ENCODE measurements at regions not wholly inside any gene's neighbourhood (a gene's known extent, or its start where the extent isn't known, plus 50 kb on each side); places are given as distances from the start of the nearest gene placed in this dataset.
A peak's percentile ranks its signal among the peaks of the same experiment; 100 is the strongest.

- no peak for DNase-seq (ENCODE audit: low spot score)
- TF ChIP-seq CTCF (IDR thresholded peaks at IDR 0.05), result no peak
- no peaks in the 10 kb centered on the region for H3K9me3 Mint-ChIP-seq (ENCODE audit: low read depth)
- no peaks in the 10 kb centered on the region for H3K27me3 Mint-ChIP-seq (ENCODE audit: low read depth)
- H3K36me3 Mint-ChIP-seq (ENCODE audit: low read depth), result no peaks in the 10 kb centered on the region
- H3K4me1 Mint-ChIP-seq (ENCODE audit: low read depth), result peaks cover 37% of the 10 kb centered on the region
- H3K27ac Mint-ChIP-seq (ENCODE audit: unreplicated experiment), result no peak overlapping the region
- H3K4me3 Mint-ChIP-seq (ENCODE audit: unreplicated experiment), result no peak overlapping the region
Measured at GRCh38 chr2:107588181-107588580, 238.5 kb upstream of the RGPD4 start.

- DNase-seq (ENCODE audit: low spot score), result no peak
- TF ChIP-seq CTCF (IDR thresholded peaks at IDR 0.05), result no peak
- no peak overlapping the region for H3K27ac Mint-ChIP-seq (ENCODE audit: unreplicated experiment)
- no peaks in the 10 kb centered on the region for H3K9me3 Mint-ChIP-seq (ENCODE audit: low read depth)
- peaks cover 37% of the 10 kb centered on the region for H3K4me1 Mint-ChIP-seq (ENCODE audit: low read depth)
- H3K27me3 Mint-ChIP-seq (ENCODE audit: low read depth), result no peaks in the 10 kb centered on the region
- no peaks in the 10 kb centered on the region for H3K36me3 Mint-ChIP-seq (ENCODE audit: low read depth)
- H3K4me3 Mint-ChIP-seq (ENCODE audit: unreplicated experiment), result no peak overlapping the region
Measured at GRCh38 chr2:107589079-107589491, 237.6 kb upstream of the RGPD4 start.

- no peak for DNase-seq (ENCODE audit: low spot score)
- Mint-ChIP-seq H3K27me3 (ENCODE audit: low read depth) (no peaks in the 10 kb centered on the region), H3K4me3 (ENCODE audit: unreplicated experiment) (no peak overlapping the region), H3K9me3 (ENCODE audit: low read depth) (no peaks in the 10 kb centered on the region), H3K4me1 (ENCODE audit: low read depth) (peaks cover 29% of the 10 kb centered on the region), H3K36me3 (ENCODE audit: low read depth) (no peaks in the 10 kb centered on the region), H3K27ac (ENCODE audit: unreplicated experiment) (peak overlapping the region; percentile 53)
- no peak for TF ChIP-seq CTCF (IDR thresholded peaks at IDR 0.05)
Measured at GRCh38 chr2:107591561-107592279, 235.0 kb upstream of the RGPD4 start.

GRCh38 chr2:107592280-107592624 is 234.4 kb upstream of the RGPD4 start:
- H3K36me3 Mint-ChIP-seq (ENCODE audit: low read depth), result no peaks in the 10 kb centered on the region
- H3K4me3 Mint-ChIP-seq (ENCODE audit: unreplicated experiment), result no peak overlapping the region
- H3K9me3 Mint-ChIP-seq (ENCODE audit: low read depth), result no peaks in the 10 kb centered on the region
- peaks cover 29% of the 10 kb centered on the region for H3K4me1 Mint-ChIP-seq (ENCODE audit: low read depth)
- peak overlapping the region; percentile 53 for H3K27ac Mint-ChIP-seq (ENCODE audit: unreplicated experiment)
- TF ChIP-seq CTCF (IDR thresholded peaks at IDR 0.05), result no peak
- DNase-seq (ENCODE audit: low spot score), result no peak
- no peaks in the 10 kb centered on the region for H3K27me3 Mint-ChIP-seq (ENCODE audit: low read depth)

- no peaks in the 10 kb centered on the region for H3K36me3 Mint-ChIP-seq (ENCODE audit: low read depth)
- no peak for DNase-seq (ENCODE audit: low spot score)
- TF ChIP-seq CTCF (IDR thresholded peaks at IDR 0.05), result no peak
- peaks cover 29% of the 10 kb centered on the region for H3K4me1 Mint-ChIP-seq (ENCODE audit: low read depth)
- H3K9me3 Mint-ChIP-seq (ENCODE audit: low read depth), result peaks cover 2% of the 10 kb centered on the region
- H3K27me3 Mint-ChIP-seq (ENCODE audit: low read depth), result no peaks in the 10 kb centered on the region
- no peak overlapping the region for H3K27ac Mint-ChIP-seq (ENCODE audit: unreplicated experiment)
- H3K4me3 Mint-ChIP-seq (ENCODE audit: unreplicated experiment), result no peak overlapping the region
Measured at GRCh38 chr2:107595285-107595684, 231.4 kb upstream of the RGPD4 start.
